ENCODE measurements at regions not wholly inside any gene's neighbourhood (a gene's known extent, or its start where the extent isn't known, plus 50 kb on each side); places are given as distances from the start of the nearest gene placed in this dataset.

DNA sequence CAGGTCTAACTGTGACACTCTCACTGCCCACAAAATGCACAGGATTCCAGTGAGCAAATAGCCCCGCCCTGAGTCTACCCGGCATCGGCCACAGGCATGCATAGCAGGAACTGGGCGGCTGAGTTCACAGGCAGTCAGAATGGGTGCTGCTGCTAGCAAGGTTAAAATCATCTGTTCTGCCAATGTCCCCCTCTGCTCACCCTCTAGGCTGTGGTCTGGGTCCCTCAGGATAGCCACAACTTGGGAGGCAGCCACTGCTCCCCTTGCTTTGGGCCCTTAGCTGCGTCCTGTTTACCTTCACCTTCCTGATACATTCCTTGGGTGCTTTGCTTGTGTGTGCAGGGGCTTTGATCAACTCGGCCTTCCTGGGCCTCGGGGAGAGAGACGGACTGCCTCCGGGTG, 232.9 kb upstream of the RGMA start:
- ChIA-PET RAD21 (ENCODE audit: low non-redundant PET in 1 of 2, low total read pairs in 2 of 2, uncharacterized antibody in 2 of 2, unreplicated experiment in 2 of 2) (no interaction called here), CTCF (no interaction called here), POLR2A (no interaction called here)
- Histone ChIP-seq H3K36me3 (ENCODE audit: control insufficient read depth in 1 of 2, insufficient read depth in 2 of 2, low read length in 2 of 2) (no peaks in the 10 kb centered on the region), H3K9me3 (ENCODE audit: control insufficient read depth in 1 of 2, insufficient read depth in 1 of 2, low read depth in 1 of 2, low read length in 2 of 2) (no peaks in the 10 kb centered on the region), H3K9ac (ENCODE audit: low read length) (no peak overlapping the region), H4K20me1 (ENCODE audit: insufficient read depth) (no peaks in the 10 kb centered on the region), H3K27ac (ENCODE audit: low read depth, low read length) (no peak overlapping the region), H3K4me3 (replicated peaks in 1 of 2; ENCODE audit: low read depth in 1 of 2, low read length in 2 of 2) (no peak overlapping the region), H3K4me1 (ENCODE audit: control insufficient read depth in 1 of 2, insufficient read depth in 2 of 2, low read length in 2 of 2) (peaks cover 3 to 11% of the 10 kb centered on the region in 2 experiments; a peak in 3 of 4 replicates), H2AFZ (ENCODE audit: low read depth, low read length, poor library complexity, severe bottlenecking) (no peak overlapping the region), H3K27me3 (ENCODE audit: insufficient read depth, low read length) (peaks cover 3% of the 10 kb centered on the region; the same call in 1 of the 2 replicates), H3K9me2 (ENCODE audit: insufficient read depth) (no peaks in the 10 kb centered on the region), H3K79me2 (ENCODE audit: insufficient read depth, low read length) (no peaks in the 10 kb centered on the region), H3K4me2 (ENCODE audit: low read length) (peak overlapping the region; percentile 48)
- DNase-seq (ENCODE audit: low read depth, low spot score) (no peak), ATAC-seq (peak; percentile 89)
- no TSS peak for BruUV-seq (replicated peaks)
- intact Hi-C loops (cut with micrococcal nuclease), result no loop called here
- TF ChIP-seq, protein P1, sequence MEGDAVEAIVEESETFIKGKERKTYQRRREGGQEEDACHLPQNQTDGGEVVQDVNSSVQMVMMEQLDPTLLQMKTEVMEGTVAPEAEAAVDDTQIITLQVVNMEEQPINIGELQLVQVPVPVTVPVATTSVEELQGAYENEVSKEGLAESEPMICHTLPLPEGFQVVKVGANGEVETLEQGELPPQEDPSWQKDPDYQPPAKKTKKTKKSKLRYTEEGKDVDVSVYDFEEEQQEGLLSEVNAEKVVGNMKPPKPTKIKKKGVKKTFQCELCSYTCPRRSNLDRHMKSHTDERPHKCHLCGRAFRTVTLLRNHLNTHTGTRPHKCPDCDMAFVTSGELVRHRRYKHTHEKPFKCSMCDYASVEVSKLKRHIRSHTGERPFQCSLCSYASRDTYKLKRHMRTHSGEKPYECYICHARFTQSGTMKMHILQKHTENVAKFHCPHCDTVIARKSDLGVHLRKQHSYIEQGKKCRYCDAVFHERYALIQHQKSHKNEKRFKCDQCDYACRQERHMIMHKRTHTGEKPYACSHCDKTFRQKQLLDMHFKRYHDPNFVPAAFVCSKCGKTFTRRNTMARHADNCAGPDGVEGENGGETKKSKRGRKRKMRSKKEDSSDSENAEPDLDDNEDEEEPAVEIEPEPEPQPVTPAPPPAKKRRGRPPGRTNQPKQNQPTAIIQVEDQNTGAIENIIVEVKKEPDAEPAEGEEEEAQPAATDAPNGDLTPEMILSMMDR (IDR thresholded peaks at IDR 0.05 in 2 of 3, conservative IDR thresholded peaks at IDR 0.05 in 1 of 3; ENCODE audit: borderline replicate concordance in 1 of 3, insufficient read depth in 1 of 3, low read depth in 2 of 3, low read length in 2 of 3), result no peak
- TF ChIP-seq POLR2A (IDR thresholded peaks at IDR 0.05; ENCODE audit: borderline replicate concordance, extremely low read depth, insufficient read depth, insufficient read length), result no peak
- no peak for TF ChIP-seq SRF (IDR thresholded peaks at IDR 0.05; ENCODE audit: low read depth)
- TF ChIP-seq, protein P2, sequence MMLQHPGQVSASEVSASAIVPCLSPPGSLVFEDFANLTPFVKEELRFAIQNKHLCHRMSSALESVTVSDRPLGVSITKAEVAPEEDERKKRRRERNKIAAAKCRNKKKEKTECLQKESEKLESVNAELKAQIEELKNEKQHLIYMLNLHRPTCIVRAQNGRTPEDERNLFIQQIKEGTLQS (IDR thresholded peaks at IDR 0.05), result no peak
- TF ChIP-seq, protein P3, sequence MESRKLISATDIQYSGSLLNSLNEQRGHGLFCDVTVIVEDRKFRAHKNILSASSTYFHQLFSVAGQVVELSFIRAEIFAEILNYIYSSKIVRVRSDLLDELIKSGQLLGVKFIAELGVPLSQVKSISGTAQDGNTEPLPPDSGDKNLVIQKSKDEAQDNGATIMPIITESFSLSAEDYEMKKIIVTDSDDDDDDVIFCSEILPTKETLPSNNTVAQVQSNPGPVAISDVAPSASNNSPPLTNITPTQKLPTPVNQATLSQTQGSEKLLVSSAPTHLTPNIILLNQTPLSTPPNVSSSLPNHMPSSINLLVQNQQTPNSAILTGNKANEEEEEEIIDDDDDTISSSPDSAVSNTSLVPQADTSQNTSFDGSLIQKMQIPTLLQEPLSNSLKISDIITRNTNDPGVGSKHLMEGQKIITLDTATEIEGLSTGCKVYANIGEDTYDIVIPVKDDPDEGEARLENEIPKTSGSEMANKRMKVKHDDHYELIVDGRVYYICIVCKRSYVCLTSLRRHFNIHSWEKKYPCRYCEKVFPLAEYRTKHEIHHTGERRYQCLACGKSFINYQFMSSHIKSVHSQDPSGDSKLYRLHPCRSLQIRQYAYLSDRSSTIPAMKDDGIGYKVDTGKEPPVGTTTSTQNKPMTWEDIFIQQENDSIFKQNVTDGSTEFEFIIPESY (IDR thresholded peaks at IDR 0.05; ENCODE audit: extremely low read depth, insufficient replicate concordance, low read length), result no peak
- no peak for TF ChIP-seq SP1 (IDR thresholded peaks at IDR 0.05; ENCODE audit: low read depth)
- TF ChIP-seq FOSL1 (IDR thresholded peaks at IDR 0.05; ENCODE audit: low read depth), result no peak
